Dedifferentiated amniotic fluid mesenchymal stem cell (primary cell): ENCODE measurements at regions not wholly inside any gene's neighbourhood (a gene's known extent, or its start where the extent isn't known, plus 50 kb on each side); places are given as distances from the start of the nearest gene placed in this dataset.

Experiments used
- DNase-seq: peaks from one replicate; pipeline ENCODE4 v3.0.0-alpha.2; 2016; ENCODE audit errors: extremely low spot score

- no peak for DNase-seq
Observed at GRCh38 chr2:58871469-58872142, 630.5 kb upstream of the FANCL start.

- no peak for DNase-seq
Observed at GRCh38 chr2:58870704-58871103, 629.6 kb upstream of the FANCL start.

GRCh38 chr2:58866946-58867345, 625.8 kb upstream of the FANCL start:
- DNase-seq = no peak

- no peak for DNase-seq
Observed at GRCh38 chr2:58866527-58866926, 625.4 kb upstream of the FANCL start.

GRCh38 chr2:58866040-58866439, 624.9 kb upstream of the FANCL start:
- no peak for DNase-seq

GRCh38 chr2:58865436-58865835, 624.3 kb upstream of the FANCL start:
- no peak for DNase-seq

- DNase-seq = no peak
Observed at GRCh38 chr2:58862244-58862643, 621.1 kb upstream of the FANCL start.

- DNase-seq = no peak
Observed at GRCh38 chr2:58860586-58860985, 619.5 kb upstream of the FANCL start.

GRCh38 chr2:58856100-58856499, 615.0 kb upstream of the FANCL start:
- DNase-seq = no peak

GRCh38 chr2:58853420-58853819, 612.3 kb upstream of the FANCL start:
- no peak for DNase-seq

- DNase-seq = no peak
Observed at GRCh38 chr2:58852905-58853304, 611.8 kb upstream of the FANCL start.

GRCh38 chr2:58852243-58852642, 611.1 kb upstream of the FANCL start:
- no peak for DNase-seq

- DNase-seq = no peak
Observed at GRCh38 chr2:58851598-58851997, 610.5 kb upstream of the FANCL start.

GRCh38 chr2:58845011-58845410, 603.9 kb upstream of the FANCL start:
- no peak for DNase-seq

GRCh38 chr2:58842501-58843155, 601.5 kb upstream of the FANCL start:
- DNase-seq = no peak

GRCh38 chr2:58834404-58834803, 593.3 kb upstream of the FANCL start:
- DNase-seq = peak; percentile 17

GRCh38 chr2:58826795-58827194, 585.7 kb upstream of the FANCL start:
- no peak for DNase-seq

GRCh38 chr2:58812771-58813344, 571.7 kb upstream of the FANCL start:
- no peak for DNase-seq

- DNase-seq = no peak
Observed at GRCh38 chr2:58805126-58805525, 564.0 kb upstream of the FANCL start.

GRCh38 chr2:58803192-58803591, 562.1 kb upstream of the FANCL start:
- no peak for DNase-seq

GRCh38 chr2:58800881-58801280, 559.8 kb upstream of the FANCL start:
- no peak for DNase-seq

GRCh38 chr2:58798676-58799208, 557.6 kb upstream of the FANCL start:
- no peak for DNase-seq
